ENCODE measurements at regions not wholly inside any gene's neighbourhood (a gene's known extent, or its start where the extent isn't known, plus 50 kb on each side); places are given as distances from the start of the nearest gene placed in this dataset.

GRCh38 chr7:18401757-18402156, 93.8 kb upstream of the HDAC9 start:
- DNase-seq (ENCODE audit: low read depth) = no peak
- H3K4me3 ChIP-seq (replicated peaks; ENCODE audit: low read depth, low read length) = no peak overlapping the region
- TF ChIP-seq CTCF (IDR thresholded peaks at IDR 0.05; ENCODE audit: low read length, missing control alignments) = no peak

DNA sequence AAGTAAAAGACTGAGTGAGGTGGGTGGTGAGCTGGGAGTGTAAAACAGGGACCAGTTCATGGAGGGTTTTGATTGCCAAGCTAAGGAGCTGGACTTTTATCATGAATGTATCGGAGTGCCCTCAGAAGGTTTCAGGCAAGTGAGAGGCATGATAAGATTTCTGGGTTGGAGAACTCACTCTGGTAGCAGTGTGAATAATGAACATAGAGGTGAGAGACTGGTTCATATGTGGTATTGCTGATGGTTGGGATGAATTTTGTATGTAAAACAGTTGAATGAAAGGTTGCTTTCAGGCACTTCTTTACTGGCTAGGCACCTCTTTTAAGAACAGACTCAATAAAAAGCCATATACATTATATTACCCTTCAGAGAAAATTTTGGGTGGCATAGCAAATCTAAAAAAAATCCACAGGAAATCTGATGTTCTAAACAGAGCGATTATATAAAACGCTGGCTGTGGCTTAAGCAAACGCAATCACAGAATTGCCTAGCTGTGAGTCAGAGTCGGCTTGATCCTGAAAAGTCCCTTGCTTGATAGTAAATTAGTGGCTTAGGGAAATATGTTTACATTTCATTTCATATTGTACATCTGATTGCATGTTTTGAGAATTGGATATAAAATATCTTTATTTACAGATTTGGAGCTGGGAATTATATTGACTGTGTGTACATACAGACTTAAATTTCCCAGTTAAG, 92.9 kb upstream of the HDAC9 start:
- TF ChIP-seq CTCF (IDR thresholded peaks at IDR 0.05; ENCODE audit: low read length, missing control alignments) = no peak
- DNase-seq (ENCODE audit: low read depth) = peak; percentile 62
- H3K4me3 ChIP-seq (replicated peaks; ENCODE audit: low read depth, low read length) = no peak overlapping the region

- DNase-seq (ENCODE audit: low read depth) = no peak
- TF ChIP-seq CTCF (IDR thresholded peaks at IDR 0.05; ENCODE audit: low read length, missing control alignments) = no peak
- H3K4me3 ChIP-seq (replicated peaks; ENCODE audit: low read depth, low read length) = no peak overlapping the region
These were observed 89.8 kb upstream of the HDAC9 start for GRCh38 chr7:18405726-18406125.

DNA sequence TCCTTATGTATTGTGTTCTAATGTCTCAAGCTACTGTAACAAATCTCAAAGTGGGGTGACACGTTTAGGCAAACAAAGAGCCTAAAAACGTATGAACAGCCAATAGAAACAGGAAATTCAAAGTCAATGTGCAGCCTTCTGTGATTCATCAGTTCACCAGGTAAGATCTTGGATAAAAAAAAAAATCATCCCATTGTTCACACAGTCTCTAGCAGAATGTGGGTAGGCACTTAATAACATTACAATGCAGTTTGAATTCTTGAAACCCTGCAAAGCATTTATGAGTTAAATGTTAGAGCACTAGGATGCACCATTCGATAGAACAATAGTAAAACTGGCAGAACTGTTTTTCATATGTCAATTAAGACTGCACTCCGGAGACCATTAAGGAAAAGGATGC, 88.2 kb upstream of the HDAC9 start:
- H3K4me3 ChIP-seq (replicated peaks; ENCODE audit: low read depth, low read length) = no peak overlapping the region
- no peak for TF ChIP-seq CTCF (IDR thresholded peaks at IDR 0.05; ENCODE audit: low read length, missing control alignments)
- DNase-seq (ENCODE audit: low read depth) = no peak

DNA sequence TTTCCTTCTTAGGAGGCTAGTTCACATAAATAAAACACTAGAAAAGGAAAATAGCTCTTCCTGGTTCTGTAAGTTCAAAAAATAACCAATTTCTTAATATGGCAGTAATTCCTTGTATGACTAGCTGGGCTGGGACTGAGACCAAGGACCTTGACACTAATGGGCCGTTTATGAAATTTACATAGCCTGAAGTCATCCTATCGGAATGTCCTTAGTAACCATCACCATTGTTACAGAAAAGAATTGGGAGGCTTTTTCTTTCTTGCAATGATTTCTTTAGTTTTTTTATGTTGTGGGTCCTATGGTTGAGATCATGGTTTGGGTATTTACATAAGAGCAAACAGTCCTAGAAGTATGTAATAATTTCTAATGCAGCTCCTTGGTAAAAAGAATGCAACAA, 87.1 kb upstream of the HDAC9 start:
- H3K4me3 ChIP-seq (replicated peaks; ENCODE audit: low read depth, low read length) = no peak overlapping the region
- TF ChIP-seq CTCF (IDR thresholded peaks at IDR 0.05; ENCODE audit: low read length, missing control alignments) = no peak
- peak; percentile 85 for DNase-seq (ENCODE audit: low read depth)

GRCh38 chr7:18408868-18409267, 86.7 kb upstream of the HDAC9 start:
- no peak overlapping the region for H3K4me3 ChIP-seq (replicated peaks; ENCODE audit: low read depth, low read length)
- no peak for DNase-seq (ENCODE audit: low read depth)
- TF ChIP-seq CTCF (IDR thresholded peaks at IDR 0.05; ENCODE audit: low read length, missing control alignments) = no peak

- TF ChIP-seq CTCF (IDR thresholded peaks at IDR 0.05; ENCODE audit: low read length, missing control alignments) = no peak
- no peak for DNase-seq (ENCODE audit: low read depth)
- H3K4me3 ChIP-seq (replicated peaks; ENCODE audit: low read depth, low read length) = no peak overlapping the region
These were observed 82.1 kb upstream of the HDAC9 start for GRCh38 chr7:18413447-18413846.
